GM18508 (cell line): ENCODE measurements at regions not wholly inside any gene's neighbourhood (a gene's known extent, or its start where the extent isn't known, plus 50 kb on each side); places are given as distances from the start of the nearest gene placed in this dataset.
"Not testable (repeated sequence)": the region's sequence is repeated elsewhere in the genome, so short reads cannot be mapped to it uniquely, and the experiment has no call there.

ENCODE experiments used
- ATAC-seq: cut with Tn5 transposase; IDR thresholded peaks from one replicate; pipeline ENCODE4 v1.9.1; 2021; ENCODE audit warnings: moderate number of reproducible peaks; ENCODE audit not compliant: insufficient read depth, unreplicated experiment

DNA sequence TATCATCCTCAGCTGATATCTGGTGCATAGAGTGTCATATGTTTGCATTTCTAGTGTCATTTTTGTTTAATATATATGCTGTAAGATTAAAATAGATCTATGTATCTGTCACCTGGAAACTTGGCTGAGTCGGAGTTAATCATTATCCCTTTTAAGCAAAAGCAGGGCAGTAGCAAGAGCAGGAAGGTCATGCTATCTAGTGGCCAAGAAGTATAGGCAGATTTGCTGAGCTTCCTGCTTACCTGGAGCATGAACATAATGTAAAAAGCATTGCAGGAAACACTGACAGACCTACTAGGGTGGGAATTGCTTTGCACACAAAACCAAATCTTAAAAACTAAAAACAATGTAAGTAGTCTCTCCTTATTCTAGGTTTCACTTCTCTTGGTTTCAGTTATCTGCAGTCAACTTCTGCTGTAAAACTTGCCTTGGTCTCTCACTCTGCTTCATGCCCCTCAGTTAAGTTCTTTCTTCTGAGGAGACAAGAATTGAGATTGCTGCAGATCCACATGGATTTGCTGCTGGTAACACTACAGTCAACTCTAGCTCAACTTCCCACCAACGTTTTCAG, 295.3 kb downstream of the CDH7 start:
- ATAC-seq = peak; percentile 90

DNA sequence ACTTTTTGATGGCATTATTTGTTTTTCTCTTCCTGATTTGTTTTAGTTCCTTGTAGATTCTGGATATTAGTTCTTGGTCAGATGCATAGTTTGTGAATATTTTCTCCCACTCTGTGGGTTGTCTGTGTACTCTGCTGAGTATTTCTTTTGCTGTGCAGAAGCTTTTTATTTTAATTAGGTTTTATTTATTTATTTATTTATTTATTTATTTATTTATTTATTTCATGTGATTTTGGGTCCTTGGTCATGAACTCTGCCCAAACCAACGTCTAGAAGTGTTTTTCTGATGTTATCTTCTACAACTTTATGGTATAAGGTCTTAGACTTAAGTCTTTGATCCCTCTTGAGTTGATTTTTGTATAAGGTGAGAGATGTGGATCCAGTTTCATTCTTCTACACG, 292.2 kb downstream of the CDH7 start:
- no peak for ATAC-seq

DNA sequence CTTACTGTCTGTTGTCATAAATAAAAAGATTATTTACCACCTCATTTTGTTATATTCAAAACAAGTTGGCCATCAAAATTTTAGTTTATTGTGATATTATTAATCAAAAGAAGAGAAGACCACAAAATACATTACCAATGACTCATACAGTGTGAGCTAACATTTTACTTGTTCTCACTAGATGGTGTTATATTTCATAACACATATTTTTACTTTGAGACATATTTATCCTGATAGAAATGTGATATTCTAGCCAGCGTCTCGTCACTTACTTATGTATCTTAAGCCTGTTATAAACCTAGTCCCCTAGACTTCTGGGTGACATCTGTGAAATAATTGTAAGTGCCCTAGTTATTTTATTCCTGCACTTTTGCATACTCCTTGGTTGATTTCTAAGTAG, 263.2 kb downstream of the CDH7 start:
- no peak for ATAC-seq

DNA sequence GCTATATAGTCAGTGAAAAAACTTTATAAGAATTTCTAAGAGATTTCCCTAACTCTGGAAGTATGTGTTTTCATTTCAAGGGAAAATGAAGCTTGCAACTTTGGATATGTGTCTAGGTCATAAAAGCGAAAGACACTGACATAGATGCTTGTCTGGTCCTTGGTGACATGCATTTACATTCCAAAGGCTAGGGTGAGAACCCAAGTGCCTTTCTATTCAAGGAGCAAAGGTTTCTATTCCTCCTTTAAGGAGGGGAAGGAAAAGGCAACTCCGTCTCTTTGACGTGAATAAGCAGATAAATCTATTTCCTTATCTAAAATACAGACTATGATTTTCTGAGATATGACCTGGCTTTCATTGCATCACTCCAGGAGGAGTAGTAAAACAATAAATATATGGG, 261.1 kb downstream of the CDH7 start:
- ATAC-seq = no peak

DNA sequence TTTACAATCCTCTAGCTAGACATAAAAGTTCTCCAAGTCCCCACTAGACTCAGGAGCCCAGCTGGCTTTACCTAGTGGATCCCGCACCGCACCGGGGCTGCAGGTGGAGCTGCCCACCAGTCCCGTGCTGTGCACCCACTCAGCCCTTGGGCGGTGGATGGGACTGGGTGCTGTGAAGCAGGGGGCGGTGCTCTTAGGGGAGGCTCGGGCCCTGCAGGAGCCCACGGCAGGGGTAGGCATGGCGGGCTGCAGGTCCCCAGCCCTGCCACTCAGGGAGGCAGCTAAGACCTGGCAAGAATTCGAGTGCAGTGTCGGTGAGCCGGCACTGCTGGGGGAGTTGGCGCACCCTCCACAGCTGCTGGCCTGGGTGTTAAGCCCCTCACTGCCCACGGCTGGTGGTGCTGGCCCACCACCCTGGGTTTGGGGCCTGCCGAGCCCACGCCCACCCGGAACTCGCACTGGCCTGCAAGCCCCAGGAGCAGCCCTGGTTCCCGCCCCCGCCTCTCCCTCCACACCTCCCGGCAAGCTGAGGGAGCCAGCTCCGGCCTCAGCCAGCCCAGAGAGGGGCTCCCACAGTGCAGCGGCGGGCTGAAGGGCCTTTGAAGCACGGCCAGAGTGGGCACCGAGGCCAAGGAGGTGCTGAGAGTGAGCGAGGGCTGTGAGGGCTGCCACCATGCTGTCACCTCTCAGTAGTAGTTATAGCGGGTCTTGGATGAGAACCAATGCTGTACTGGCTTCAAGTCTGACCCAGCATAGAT, 255.2 kb downstream of the CDH7 start:
- no peak for ATAC-seq

DNA sequence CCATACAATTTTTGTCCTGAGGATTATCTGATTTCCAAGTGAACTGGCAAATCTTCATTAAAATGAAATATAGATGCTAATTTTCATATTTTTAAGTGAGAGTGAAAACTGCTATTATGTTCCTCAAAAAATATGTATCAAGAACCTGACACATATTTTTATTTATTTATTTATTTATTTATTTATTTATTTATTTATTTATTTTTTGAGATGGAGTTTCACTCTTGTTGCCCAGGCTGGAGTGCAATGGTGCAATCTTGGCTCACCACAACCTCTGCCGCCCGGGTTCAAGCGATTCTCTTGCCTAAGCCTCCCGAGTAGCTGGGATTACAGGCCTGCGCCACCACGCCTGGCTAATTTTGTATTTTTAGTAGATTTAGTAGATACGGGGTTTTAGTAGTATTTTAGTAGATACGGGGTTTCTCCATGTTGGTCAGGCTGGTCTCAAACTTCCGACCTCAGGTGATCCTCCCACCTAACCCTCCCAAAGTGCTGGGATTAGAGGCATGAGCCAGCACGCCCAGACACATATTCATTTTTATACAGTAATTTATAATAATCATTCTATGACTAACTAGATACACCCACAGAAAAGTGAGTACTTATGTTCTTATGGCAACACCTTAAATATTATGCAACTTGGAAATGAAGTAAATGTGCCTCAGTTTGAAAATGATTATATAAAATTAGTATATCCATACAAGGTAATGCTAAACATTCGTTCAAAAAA, 248.3 kb downstream of the CDH7 start:
- ATAC-seq = not testable (repeated sequence)

DNA sequence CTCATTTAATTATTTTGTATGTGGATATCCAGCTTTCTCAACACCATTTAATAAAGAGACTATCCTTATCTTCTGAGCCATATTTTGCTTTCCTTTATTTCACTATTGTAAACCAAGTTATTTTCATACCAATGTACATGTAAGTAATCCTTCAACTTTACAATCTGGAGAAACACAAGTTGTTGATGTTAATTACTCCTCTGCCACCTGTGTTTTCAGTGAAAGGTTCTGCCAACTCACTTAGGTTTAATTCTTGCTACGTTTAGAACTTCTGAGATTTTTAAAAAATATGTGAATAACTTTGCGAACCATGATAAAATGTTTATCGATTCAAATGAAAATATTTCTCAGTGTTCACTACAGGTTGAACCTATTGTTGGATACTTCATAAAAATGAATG, 244.4 kb downstream of the CDH7 start:
- no peak for ATAC-seq

DNA sequence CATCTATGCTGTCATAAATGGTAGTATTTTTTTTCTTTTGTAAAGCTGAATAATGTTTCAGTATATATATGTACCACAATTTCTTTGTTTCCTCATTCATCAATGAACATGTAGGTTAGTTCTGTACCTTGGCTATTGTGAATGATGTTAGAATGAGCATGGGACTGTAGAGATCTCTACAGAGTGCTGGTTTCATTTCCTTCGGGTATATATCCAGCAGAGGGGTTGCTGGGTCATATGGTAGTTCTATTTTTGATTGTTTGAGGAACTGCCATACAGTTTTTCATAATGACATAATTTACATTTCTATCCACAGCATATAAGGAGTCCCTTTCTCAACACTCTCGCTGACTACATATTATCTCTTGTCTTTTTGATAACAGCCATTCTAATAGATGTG, 243.5 kb downstream of the CDH7 start:
- no peak for ATAC-seq

DNA sequence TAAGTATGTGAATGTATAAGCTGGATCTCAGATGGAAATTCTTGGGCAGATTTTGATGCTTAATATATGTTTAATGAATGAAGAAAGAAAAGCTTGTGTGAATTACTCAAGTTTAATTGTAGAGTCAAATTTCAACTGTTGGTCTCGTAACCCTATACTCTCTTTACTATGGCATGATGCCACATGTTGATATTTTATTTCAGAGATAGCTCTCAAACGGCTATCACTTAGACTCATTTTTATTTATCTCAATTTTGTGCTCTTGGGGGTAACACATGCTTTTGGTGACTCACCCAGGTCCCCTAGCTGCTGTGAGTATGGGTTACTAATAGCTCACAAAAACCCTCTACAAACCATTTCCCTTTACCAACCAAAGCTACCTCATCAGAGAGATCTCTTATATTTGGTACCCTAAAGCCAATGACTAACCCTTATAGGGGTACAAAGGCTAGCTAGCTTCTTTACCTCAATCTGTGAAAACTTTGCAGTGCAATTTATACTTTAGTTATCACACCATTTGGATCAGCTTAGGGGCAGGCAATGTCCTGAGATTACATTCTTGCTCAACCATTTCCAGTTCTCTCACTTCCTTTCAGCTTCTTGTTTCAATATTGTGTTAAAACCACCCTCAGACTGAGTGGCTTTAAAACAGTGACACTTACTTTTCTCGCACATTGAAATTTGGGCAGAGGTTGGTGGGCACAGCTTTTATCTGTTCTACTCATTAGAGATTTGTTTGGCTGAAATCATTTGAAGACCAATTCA, 240.3 kb downstream of the CDH7 start:
- ATAC-seq = no peak

DNA sequence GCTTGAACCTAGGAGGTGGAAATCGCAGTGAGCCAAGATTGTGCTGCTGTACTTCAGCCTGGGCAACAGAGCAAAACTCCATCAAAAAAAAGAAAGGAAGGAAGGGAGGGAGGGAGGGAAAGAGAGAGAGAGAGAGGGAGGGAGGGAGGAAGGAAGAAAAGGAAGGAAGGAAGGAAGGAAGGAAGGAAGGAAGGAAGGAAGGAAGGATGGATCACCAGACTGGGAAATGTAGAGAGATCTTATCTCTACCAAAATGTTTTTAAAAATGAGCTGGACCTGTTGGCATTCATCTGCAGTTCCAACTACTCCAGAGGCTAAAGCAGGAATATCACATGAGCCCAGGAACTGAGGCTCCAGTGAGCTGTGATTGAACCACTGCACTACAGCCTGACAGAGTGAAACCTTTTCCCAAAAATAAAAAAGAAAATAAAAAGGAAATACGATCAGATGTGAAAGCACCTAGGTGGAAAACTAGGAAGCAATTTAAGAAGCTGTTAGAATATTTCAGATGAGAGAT, 239.4 kb downstream of the CDH7 start:
- ATAC-seq = no peak

DNA sequence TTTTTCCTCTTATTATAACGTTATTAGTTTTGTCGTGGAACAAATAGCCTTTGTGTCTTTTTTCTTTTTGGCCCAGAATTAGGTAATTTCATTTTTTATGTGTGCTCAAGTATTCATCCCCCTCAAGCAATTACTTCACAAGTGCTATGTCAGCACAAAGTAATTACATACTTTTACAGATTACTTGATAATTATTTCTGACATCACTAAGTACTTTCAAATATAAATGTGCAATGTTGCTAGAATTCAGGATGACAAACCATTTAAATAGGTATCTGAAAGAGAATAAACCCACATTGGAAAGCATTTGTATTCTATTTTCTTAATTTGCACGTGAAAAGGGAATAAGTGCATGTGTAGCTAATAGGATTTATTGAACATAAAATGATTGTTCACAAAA, 238.2 kb downstream of the CDH7 start:
- ATAC-seq = no peak

DNA sequence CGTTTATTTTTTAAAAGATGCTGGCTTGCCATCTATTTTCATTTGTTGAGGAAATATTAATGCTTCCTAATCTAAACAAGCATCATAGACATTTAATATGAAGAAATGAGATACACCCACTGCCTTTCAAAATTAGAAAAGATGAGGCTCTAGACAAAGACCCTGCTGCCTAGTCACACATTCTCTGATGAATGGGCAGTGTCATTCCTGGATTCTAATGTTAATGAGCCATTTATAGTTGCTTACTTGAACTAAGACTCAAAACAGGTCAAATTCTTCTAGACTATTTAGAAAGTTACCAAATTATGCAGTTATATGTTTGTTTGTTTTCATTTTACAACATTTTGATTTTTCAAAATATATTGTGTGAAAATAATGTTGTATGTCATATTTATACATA, 237.6 kb downstream of the CDH7 start:
- ATAC-seq = no peak

DNA sequence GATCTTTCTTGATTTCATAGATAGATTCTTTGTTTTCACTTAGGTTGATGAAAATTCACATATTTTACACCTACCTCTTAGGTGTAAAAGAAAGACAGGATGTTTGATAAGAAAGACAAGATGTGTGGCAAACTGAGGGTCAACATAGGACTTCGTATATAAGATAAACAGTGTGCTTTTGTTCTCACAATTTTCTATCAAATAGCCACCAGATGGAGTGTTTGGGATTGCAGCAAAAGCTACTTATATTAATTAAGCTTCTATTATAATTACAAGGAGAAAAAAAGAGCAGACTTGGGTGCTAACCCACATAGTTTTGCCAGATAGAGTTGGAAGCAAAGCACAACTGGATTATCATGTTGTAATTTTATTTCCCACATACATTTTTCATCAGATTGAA, 232.9 kb downstream of the CDH7 start:
- no peak for ATAC-seq

DNA sequence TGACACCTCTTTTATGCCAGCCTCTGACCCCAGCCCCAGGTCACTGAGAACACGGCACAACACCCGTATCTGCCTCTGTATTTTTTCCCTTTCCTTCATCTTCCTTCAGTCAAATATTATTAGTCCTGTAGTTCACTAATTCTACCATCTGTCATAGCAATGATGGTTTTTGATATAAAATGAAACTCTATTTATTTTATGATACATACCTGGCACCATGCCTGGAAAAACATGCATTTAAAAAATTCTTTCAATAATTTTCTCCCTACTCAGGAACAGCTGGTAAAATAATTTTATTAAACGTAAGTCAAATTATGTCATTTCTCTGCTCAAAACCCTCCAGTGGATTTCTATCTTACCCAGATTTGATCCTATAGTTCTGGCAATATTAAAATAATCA, 224.7 kb downstream of the CDH7 start:
- no peak for ATAC-seq

DNA sequence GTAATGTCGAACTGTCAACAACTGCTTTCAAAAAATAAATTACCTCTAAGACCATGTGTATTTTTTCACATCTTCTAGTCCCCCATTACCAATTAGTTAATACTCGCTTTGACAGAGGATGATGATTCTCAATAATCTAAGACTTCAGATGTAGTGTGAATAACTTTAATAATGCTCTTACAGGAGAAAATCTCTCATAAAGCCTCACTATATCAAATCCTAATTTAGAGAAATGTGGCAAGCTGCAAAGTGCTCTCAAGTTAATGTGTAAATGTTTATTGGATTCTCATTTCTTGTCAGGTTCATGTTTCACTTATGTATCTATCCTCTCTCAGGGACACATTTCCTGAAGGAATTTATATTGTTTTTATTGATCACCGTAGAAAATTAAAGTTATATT, 223.9 kb downstream of the CDH7 start:
- no peak for ATAC-seq

DNA sequence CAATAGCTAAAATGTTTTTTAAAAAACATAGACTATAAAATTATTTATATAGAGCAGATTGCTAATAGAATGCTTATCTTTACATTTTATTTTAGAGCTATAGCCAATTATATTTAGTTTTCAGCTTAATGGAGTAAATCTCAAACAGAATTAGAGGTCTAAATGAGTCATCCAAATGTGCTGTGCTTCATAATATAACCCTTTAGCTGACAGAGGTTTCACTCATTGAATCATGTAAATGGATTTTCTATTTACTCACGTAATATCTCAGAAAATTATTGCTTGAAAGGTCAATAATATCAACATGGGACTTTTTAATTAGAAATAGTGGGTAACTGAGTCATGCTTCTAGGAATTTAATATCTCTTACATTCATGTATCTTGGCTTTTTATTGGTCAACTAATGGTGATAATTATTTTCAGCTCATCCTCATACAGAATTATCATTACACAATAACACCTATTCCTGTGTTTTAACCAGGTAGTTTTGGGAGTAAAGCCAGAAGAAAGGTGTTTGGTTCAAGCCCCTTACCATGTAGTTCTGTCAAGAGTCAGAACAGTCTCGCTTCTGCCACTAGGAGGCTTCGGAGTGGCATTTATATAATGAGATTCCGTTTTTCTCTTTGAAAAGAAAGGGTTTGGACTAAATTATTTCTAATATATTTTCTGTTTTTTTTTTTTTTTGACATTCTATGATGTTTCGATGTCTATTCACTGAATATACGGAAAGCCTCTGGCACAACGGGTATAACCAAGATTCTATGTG, 217.6 kb downstream of the CDH7 start:
- ATAC-seq = no peak

DNA sequence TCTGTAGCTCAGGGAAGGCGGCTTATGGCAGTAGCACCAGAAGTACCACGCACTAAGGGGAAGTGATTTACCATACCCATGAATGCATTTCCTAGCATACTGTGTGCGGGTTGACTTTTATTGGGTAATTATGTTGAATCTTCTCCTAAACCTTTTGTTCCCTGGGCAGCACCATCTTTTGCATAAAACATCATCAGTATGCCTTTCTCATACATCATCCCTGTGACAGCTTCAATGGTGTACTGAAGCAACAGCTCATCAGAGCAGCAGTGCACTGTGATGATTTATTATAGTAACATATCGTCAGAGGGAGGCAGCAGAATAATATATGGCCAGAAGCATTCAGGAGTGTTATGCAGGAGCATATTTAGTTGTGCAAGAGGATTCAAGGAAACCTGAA, 204.9 kb downstream of the CDH7 start:
- no peak for ATAC-seq

DNA sequence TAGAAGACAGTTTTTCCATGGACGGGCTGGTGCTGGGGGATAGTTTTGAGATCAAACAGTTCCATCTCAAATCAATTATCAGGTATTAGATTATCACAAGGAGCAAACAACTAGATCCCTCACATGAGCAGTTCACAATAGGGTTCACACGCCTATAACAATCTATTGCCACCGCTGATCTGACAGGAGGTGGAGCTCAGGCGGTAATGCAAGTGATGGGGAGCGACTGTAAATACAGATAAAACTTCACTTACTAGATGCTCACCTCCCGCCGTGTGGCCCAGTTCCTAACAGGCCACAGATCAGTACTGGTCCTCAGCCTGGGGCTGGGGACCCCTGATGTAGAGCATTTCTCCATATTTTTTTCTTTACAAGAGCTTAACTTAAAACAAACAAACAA, 203.6 kb downstream of the CDH7 start:
- no peak for ATAC-seq

DNA sequence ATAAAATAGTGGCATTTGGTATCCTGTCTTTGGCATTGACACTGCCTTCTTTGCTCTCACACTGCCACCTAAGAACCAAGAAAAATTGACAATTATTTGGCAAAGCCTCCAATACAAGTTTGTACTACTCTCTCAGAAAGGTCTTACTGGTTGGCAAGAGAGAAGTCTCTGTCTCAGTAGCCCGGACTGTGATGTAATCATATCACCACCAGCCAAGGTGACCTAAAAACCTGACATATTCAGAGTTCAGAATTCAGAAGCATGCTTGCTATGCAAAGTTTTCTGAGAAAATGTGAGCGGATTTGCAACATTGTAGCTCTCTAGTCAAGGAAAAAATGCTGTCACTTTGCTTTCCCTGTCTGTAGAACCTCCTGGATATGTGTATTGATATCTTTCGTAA, 196.0 kb downstream of the CDH7 start:
- no peak for ATAC-seq

DNA sequence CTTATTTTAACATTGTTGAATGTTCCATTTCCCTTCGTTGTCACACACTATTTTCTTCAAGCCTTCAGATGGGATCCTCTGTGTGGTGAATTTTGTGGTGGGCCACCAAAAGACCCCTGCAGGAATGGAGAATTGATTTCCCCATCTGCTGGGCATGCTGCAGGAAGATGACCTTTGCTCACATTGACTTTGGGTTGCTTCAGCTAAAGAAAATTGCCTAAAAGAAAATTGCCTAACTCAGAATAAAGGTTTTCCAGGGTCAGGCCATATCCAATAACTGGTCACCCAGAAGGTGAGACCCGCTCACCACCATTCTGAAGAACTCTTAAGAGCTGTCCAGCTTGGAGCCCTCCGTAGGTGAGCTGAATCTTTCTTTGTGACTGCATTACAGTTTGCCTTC, 192.5 kb downstream of the CDH7 start:
- ATAC-seq = no peak
